Glomerular visceral epithelial cell (primary cell): ENCODE measurements at regions not wholly inside any gene's neighbourhood (a gene's known extent, or its start where the extent isn't known, plus 50 kb on each side); places are given as distances from the start of the nearest gene placed in this dataset.
"Not testable (repeated sequence)": the region's sequence is repeated elsewhere in the genome, so short reads cannot be mapped to it uniquely, and the experiment has no call there.

ENCODE experiments used
- DNase-seq: peaks from one replicate; pipeline ENCODE4 v3.0.0-alpha.2; 2016; ENCODE audit errors: extremely low spot score

DNA sequence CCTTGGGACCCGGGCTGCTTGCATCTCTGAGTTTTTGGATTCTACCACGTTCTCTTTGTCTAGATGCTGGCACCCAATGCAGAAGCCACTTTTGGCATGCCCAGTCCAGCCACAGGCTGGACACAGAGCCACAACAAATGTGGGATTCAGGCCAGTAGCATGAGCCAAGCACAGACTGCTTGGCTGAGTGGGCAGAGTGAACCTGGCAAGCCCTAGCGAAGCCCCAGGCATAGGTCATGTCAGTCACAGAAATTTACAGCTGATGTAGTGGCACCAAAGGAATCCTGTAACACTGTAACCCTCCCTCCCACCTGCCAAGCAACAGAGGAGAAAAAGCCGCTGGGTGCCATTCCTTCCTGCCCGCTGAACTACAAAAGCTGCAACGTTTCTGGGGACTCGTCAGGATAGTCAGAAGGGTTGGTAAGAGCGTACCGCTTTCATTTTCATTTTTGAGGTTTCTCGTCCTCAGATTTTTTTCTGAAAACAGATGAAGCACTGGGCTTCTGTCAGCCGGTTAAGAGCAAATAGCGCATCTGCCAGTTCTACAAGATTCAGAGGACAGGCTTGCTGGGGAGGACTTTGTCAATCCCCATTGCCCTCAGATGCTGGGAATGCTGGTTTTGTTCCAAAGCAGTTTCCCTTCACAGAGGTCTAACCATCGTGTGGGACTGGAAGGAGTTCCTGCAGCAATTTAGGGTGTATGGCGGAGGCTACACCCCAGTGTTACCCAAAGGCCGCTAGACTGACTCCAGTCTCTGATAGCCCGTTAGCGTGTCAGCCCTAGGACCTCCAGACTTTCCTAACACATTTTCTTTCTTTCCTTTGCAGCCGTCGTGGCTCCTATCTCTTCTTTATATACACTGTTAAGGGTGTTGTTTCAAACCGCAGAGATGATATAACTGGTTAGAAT lies 399.0 kb downstream of the HTR1A start:
- DNase-seq: no peak

DNA sequence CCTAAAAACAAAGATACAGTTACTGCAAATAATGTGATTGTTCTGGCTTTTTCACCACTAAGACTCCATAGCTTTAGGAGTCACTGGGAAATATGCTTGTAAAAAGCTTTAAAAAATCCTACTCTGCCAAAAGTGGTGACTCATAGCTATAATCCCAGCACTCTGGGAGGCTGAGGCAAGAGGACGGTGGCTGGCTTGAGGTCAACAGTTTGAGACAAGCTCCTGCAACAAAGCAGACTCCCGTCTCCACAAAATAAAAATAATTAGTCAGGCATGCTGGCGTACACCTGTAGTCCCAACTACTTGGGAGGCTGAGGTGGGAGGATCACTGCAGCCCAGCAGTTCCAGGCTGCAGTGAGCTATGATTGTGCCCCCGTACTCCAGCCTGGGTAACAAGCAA lies 406.4 kb downstream of the HTR1A start:
- no peak for DNase-seq

DNA sequence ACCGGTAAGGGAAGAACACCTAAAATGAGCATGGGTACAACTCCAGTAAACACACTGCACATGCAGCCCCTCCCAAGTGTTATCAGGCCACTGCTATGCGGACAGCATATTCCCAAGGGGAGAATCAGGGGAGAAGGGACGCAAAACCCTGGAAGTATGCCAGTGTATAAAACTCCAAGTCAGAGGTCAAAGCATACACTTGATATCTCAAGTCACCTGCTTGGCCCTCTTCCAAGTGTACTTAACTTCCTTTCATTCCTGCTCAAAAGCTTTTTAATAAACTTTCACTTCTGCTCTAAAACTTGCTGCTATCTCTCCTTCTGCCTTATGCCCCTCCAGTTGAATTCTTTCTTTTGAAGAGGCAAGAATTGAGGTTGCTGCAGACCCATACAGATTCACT lies 408.1 kb downstream of the HTR1A start:
- no peak for DNase-seq

DNA sequence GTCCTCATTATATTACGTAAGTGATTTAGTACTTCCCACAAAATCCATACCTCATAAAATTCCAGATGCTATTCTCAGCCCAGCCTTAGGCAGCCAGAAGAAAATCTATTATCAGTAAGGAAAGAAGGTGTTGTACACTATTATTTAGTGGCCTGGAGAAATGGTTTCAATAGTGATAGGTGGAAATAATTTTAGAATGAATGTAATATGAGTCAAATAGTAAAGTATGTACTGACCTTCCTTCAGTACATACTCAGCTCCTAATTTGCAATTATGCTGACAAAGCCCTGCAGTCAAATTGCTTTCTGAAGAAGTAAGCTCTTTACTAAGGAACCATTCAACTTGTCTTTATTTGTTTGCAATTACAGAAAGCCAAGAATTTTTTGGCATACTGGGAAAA lies 409.2 kb downstream of the HTR1A start:
- no peak for DNase-seq

DNA sequence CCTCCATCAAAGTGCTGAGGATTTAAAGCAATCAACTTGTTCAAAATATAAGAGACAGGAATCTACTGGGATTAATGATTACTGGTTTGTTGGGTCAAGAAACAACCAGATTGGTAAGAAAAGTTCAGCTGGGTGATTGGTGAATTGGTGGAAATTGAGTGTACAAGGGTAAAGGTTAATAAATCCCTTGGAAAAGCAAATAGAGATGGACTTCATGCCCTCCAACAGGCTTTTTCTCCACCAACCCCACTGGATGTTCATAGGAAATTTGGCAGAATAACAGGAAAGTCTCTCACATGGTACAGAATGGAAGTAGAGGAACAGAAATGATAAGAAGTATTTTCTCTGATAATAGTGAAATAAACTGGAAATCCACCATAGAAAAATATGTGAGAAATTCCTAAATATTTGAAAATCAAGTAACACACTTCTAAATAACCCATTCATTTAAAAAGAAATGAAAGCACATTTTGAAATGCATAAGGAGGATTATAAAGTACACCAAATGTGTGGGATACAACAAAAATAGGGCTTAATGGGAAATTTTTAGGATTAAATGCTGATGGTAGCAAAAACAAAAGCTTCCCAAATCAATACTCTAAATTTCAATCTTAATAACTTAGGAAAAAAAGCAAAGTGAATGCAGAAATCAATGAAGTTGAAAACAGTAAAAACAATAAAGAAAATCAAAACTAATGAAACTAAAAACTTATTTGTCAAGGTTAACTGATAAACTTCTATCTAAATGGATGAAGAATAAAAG lies 426.2 kb downstream of the HTR1A start:
- no peak for DNase-seq

DNA sequence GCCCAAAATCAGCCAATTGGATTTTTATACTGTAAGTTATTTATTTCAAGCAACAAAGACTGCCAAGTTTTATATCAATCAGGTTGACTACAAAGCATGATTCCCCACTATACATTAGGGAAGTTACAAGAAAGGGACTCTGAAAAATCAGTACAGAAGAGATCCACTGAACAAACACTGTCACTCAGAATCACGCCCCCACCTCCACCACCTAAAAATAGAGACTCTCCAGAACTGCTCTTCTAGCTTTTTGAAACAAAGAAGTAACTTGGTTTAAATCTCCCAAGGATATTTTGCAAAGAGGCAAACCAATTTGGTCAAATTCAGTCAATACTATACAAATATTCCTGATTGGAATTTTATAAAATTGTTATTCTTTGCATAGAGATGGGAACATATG lies 438.0 kb downstream of the HTR1A start:
- DNase-seq: no peak

DNA sequence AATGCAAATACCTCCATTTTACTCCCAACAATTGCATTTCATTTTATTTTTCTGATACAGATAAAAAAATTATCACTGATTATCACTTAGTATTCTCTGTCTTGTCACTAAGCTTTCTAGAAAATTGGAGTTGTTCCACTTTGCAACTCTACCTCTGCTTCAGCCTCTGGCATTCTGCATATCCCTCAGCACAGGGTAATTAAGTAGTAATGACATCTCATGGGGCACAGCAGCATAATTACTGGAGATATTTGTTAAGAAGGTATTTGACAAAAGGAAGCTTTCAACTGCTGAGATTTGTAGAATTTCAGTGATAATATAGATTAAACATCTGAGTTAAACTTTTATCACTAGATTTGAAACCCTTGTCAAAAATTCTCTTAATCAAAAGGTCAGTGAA lies 446.2 kb downstream of the HTR1A start:
- DNase-seq: no peak

DNA sequence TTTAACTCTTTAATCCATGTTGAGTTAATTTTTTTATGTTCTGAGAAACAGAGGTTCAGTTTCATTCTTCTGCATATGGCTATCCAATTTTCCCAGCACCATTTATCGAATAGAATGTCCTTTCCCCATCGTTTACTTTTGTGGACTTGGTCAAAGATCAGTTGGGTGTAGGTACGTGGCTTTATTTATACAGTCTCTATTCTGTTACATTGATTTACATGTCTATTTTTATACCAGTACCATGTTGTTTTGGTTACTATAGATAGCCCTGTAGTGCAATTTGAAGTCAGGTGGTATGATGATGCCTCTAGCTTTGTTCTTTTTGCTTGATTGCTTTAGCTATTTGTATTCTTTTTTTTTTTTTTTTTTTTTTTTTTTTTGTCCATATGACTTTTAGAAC lies 462.0 kb downstream of the HTR1A start:
- no peak for DNase-seq

DNA sequence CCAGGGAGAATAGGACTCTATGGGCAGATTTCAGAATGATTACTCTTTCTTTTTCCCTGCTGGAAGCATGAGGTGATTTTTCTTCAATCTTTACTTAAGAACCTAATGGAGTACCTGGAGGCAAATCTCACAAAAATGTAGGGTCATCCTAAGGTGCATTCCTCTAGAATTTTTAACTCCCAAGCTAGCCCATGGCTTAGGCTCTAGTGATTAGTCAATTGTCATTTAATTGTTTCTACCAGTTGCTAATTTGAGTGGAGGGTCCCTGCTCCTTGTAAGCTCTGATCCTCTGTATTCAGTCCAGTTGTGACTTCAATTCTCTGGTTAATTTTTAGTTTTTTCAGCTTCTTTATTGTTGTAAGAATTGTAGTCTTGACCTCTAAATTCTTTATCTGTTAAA lies 467.0 kb downstream of the HTR1A start:
- DNase-seq: no peak

DNA sequence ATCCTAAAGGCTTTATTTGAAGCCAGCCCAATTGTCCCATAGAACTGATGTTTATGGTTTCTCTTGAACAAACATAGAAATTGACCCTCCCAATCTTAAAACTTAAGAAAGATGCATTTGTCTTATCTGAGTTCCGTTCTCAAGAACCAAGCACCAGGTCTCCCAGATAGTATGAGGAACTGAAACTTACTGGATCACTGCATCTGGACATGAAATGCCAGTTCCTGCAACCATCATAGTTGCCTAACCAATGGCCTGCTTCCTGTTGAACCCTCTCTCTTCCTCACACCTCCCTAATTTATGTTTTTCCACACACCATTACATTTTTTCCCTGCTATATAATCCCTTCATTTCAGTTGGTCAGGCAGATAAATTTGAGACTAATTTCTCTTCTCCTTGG lies 478.9 kb downstream of the HTR1A start:
- no peak for DNase-seq

DNA sequence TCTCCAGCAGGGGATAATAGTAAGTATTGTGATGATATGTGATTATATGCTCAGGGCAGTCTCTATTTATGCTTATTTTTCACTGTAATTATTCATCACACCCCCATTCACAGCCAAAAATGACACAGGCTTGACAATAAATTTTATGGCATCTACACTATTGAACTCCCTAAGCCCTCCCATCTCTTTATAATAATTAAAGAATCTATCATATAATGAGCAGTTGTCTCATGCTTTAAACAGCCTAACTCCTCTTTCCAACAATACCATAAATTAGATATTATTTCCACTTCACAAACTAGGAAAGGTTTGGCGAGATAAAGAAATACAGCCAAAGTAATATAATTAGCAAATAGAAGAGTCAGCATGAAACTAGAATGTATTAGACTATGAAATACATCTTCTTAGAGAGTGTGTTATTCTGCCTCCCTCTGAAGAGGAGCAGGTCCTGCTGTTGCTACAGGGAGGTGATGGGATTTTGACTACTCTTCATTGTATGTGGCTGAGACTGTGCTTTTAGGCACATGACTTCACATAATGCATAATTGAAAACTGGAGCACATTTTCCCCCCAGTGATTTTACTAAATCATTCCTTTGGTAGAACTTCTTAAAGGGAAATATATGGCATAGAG lies 488.8 kb downstream of the HTR1A start:
- no peak for DNase-seq

DNA sequence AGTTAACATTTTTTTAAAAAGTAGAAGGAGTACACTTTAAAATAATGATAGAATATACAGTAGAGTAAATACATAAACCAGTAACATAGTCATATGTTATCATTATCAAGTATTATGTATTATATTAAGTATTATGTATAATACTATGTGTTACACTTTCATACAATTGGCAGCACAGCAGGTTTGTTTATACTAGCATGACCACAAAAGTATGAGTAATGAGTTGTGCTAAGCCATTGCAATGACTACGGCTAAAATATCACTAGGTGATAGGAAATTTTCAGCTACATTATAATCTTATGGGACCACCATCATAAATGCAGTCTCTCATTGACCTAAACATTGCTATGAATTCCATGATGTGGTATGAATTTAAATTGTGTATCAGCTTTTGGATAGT lies 506.0 kb downstream of the HTR1A start:
- peak; percentile 10 for DNase-seq

DNA sequence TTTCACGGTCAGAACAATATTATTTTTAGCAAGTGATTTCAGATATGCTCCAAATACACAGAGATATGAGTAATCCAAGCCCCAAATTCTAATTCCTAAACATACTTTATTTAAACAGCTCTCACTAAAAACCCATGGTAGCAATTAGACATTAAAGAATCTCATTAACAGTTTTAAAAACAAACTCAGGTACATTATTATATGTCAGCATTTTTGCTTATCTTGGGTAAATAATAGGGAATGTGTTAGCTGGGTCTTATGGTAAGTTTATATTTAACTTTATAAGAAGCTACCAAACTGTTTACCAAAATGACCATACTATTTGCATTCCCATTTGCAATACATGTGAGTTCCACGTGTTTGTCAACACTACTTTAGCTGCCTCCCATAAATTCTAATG lies 511.1 kb downstream of the HTR1A start:
- DNase-seq: no peak

DNA sequence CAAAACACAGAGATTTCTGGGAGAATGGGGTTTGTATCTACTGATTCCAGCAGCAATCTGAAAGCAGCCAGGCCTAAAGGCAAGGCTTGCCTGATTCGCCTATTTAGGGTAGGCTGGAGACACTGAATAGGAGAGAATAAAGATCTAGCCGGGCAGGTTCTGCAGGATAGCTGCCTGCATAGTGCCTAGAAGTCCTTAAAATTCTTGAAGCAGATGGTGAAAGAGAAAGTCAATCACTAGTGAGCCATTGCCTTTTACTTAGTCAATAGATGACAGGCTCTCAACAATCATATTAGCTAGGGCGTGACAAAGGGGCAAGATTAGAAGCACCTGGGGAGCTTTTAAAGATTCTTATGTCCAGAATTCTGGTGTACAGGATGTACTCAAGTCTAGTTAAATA lies 522.7 kb downstream of the HTR1A start:
- DNase-seq: no peak

DNA sequence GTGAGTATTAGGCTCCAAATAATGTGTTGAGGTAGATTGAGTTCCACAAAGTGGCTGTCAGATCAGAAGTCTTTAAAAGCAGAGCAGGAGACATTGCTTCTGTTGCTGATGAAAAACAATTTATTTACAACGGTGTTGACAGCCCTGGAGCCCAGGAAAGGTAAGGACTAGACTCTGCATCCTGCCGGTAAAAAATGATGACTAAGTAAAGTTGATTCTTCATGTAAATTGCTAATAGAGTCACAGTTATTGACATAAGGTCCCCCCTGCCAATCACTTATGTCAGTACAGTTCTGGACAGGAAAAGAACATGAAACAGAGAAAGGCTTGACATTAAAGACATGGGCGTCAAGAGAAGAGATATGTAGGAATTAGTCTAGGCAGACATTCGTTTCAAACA lies 552.5 kb downstream of the HTR1A start:
- DNase-seq: no peak

DNA sequence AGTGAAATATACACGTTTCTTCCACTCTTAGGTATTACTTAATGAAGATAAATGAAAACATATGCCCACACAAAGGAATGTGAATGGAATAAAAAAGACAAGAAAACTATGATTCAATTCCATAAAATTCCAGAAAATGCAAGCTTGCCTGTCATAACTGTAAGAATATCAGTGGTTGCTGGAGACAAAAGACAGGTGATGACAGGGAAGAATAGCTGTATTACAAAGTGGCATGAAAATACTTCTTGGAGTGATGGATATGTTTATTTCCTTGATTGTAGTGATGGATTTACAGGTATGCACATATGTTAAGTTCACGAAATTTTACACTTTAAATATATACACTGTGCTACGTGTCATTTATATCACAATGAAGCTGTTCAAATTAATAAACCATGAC lies 553.3 kb downstream of the HTR1A start:
- DNase-seq: no peak

DNA sequence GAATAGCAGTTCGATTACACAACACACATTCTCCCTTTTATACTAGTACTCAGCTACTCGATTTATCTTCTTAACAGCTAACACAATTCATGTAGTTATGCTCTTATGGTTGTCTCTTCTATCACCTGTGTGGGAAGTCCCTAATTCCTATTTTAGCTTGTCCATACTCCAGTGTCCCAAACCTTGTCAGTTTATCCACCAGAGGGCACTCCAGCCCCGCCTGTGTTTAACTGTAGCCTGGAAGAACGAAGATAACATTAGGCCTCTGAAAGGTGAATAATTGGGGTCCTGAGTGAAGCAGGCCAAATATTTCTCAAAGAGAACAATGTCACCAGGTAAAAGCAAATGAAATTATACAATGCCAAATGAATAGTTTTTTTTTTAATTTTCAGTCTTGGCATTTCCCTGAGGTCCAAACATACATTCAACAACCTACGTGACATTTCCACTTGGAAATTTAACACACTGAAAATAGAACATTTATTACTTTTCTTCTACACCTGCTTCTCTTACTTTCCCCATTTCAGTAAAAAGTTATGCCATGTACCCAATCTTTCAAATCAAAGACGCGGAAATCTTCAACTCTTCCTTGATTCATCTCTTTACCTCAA lies 560.7 kb downstream of the HTR1A start:
- peak; percentile 57 for DNase-seq

DNA sequence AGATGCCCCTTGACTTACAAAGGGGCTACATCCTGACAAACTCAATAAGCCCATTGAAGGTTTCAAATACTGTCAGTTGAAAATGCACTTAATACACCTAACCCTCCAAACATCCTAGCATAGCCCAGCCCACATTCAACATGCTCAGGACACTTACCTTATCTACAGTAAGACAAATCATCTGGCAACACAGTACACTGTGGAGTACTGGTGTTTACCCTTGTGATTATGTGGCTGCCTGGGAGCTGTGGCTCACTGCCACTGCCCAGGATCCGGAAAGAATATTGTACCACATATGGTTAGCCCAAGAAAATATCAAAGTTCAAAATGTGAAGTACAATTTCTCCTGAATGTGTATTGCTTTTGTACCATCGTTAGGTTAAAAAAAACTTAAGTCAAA lies 562.2 kb downstream of the HTR1A start:
- no peak for DNase-seq

DNA sequence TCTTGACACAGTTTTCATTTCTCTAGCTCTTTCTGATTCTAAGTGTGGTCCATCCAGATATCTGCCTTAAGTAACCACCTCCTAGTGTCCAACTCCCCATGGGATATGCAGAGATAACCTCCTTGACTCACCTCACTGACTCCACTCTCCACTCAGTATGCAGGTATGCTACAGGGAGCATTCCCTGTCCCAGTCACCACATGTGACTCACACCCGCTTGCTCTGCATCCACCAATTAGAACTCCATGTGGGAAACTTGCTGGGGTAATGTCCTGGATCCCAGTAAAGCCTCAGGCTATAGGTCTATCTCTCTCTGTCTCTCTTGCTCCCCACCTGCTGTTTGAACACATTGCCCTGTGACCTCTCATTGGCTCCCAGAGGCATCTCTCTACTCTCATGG lies 563.9 kb downstream of the HTR1A start:
- peak; percentile 4 for DNase-seq

DNA sequence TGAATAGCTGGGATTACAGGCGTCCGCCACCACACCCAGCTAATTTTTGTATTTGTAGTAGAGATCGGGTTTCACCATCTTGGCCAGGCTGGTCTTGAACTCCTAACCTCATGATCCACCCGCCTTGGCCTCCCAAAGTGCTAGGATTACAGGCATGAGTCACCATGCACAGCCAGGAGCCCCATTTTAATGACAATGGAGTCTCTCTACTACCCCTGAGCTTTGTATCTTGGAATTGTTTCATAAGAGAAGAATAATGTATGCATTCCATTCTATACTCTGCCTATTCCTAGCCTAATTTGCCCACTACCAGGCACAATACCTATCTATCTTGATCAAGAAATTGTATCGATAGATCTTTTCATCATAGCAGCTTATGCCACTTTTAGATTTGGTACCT lies 574.1 kb downstream of the HTR1A start:
- DNase-seq: not testable (repeated sequence)

DNA sequence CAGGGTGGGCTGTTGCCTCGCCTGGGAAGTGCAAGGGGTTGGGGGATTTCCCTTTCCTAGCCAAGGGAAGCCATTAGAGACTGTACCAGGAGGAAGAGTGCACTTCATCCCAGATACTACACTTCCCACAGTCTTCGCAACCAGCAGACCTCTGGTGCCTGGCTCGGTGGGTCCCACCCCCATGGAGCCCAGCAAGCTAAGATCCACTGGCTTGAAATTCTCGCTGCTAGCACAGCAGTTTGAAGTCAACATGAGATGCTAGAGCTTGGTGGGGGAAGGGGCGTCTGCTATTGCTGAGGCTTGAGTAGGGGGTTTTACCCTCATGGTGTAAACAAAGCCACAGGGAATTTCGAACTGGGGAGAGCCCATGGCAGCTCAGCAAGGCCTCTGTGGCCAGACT lies 586.4 kb downstream of the HTR1A start:
- DNase-seq: no peak

DNA sequence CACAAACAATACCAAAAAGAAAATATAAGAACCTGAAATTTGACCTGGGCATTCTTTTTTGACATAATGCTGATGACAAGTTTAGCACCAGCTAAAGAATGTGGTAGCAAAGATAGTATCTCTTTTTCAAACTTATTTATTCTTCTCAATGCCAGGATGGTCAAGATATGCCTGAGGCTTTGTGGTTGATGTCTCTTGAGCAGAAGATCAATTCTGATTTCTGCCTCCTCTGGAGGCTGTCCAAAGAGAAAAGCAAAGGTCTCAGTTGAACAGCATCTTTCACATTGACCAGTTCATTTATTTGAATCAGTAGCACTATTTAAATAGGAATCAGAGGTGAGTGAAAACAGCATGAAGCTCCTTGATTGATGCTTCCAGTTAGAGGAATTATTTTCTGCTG lies 588.2 kb downstream of the HTR1A start:
- no peak for DNase-seq
